Karpas-422 (cell line): ENCODE measurements at regions not wholly inside any gene's neighbourhood (a gene's known extent, or its start where the extent isn't known, plus 50 kb on each side); places are given as distances from the start of the nearest gene placed in this dataset.

ENCODE experiments used
- DNase-seq: peaks from one replicate; pipeline ENCODE4 v3.0.0-alpha.2; 2015
- H2AFZ ChIP-seq: fragments of 200-600 bp; sonication (generic); 2 replicates; pipeline ENCODE4 v1.6.1; 2014; ENCODE audit warnings: antibody characterized with exemption, low read length, mixed read lengths
- H3K27ac ChIP-seq: fragments of 200-600 bp; sonication (generic); 2 replicates; pipeline ENCODE4 v1.5.1; 2014; ENCODE audit warnings: mild to moderate bottlenecking, low read length, moderate library complexity
- H3K27me3 ChIP-seq: fragments of 200-600 bp; sonication (generic); 2 replicates; pipeline ENCODE4 v1.6.1; 2014; ENCODE audit warnings: low read length, mixed read lengths
- H3K36me3 ChIP-seq: fragments of 200-600 bp; sonication (generic); 2 replicates; pipeline ENCODE4 v1.6.1; 2014; ENCODE audit warnings: low read length, mixed read lengths; ENCODE audit not compliant: insufficient read depth
- H3K4me1 ChIP-seq: fragments of 200-600 bp; sonication (generic); 2 replicates; pipeline ENCODE4 v1.6.1; 2014; ENCODE audit warnings: mild to moderate bottlenecking, low read length, mixed read lengths
- H3K4me2 ChIP-seq: fragments of 200-600 bp; sonication (generic); 2 replicates; pipeline ENCODE4 v1.6.1; 2014; ENCODE audit warnings: low read length, low read depth, mild to moderate bottlenecking; ENCODE audit not compliant: poor library complexity, severe bottlenecking
- H3K4me3 ChIP-seq: fragments of 200-600 bp; sonication (generic); 2 replicates; pipeline ENCODE4 v1.5.1; 2014; ENCODE audit warnings: mild to moderate bottlenecking, antibody characterized with exemption, low read length, mixed read lengths
- H3K79me2 ChIP-seq: fragments of 200-600 bp; sonication (generic); 2 replicates; pipeline ENCODE4 v1.6.1; 2014; ENCODE audit warnings: mild to moderate bottlenecking, low read length, mixed read lengths
- H3K9ac ChIP-seq: fragments of 200-600 bp; sonication (generic); 2 replicates; pipeline ENCODE4 v1.6.0; 2014; ENCODE audit warnings: low read length
- H3K9me2 ChIP-seq: fragments of 200-600 bp; sonication (generic), shearing (Covaris generic); replicated peaks from 2 replicates; pipeline ENCODE4 v1.6.0; 2014; ENCODE audit warnings: mild to moderate bottlenecking, low read length, moderate library complexity; ENCODE audit not compliant: insufficient read depth
- H3K9me3 ChIP-seq: fragments of 300-700, 200-600 bp; sonication (generic); 2 replicates; pipeline ENCODE4 v1.6.1; 2014; ENCODE audit warnings: low read length, mixed read lengths
- H4K20me1 ChIP-seq: fragments of 200-600 bp; sonication (generic); 2 replicates; pipeline ENCODE4 v1.6.1; 2014; ENCODE audit warnings: mild to moderate bottlenecking, antibody characterized with exemption, low read length, low read depth; ENCODE audit not compliant: insufficient read depth

DNA sequence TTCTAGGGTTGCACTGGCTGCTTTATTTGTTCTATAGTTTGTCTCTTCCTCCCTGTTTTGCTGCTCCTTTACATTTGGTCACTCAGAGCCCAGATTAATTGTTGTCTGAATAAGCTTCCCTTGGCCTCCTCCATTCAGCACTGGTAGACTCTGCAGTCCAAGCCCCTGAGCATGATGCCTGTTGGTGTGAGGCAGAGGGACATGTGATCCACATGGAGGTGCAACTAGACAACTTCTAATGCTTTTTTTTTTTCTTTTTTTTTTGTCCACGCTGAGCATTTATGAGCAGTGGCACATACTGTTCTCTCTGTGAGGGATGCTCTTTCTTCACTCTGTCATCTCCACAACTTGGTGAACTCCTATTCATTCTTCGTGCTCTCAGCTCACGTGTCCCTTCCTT is 167.3 kb upstream of the TBC1D5 start:
- H3K79me2 ChIP-seq: no peaks in the 10 kb centered on the region
- DNase-seq: no peak
- H2AFZ ChIP-seq: no peak overlapping the region
- no peak overlapping the region for H3K4me3 ChIP-seq
- H3K27me3 ChIP-seq: no peaks in the 10 kb centered on the region
- H3K36me3 ChIP-seq: no peaks in the 10 kb centered on the region
- no peak overlapping the region for H3K27ac ChIP-seq
- H3K4me1 ChIP-seq: no peaks in the 10 kb centered on the region
- H3K9me2 ChIP-seq: no peaks in the 10 kb centered on the region
- no peak overlapping the region for H3K4me2 ChIP-seq
- H3K9ac ChIP-seq: no peak overlapping the region
- H3K9me3 ChIP-seq: no peaks in the 10 kb centered on the region
- H4K20me1 ChIP-seq: no peaks in the 10 kb centered on the region

DNA sequence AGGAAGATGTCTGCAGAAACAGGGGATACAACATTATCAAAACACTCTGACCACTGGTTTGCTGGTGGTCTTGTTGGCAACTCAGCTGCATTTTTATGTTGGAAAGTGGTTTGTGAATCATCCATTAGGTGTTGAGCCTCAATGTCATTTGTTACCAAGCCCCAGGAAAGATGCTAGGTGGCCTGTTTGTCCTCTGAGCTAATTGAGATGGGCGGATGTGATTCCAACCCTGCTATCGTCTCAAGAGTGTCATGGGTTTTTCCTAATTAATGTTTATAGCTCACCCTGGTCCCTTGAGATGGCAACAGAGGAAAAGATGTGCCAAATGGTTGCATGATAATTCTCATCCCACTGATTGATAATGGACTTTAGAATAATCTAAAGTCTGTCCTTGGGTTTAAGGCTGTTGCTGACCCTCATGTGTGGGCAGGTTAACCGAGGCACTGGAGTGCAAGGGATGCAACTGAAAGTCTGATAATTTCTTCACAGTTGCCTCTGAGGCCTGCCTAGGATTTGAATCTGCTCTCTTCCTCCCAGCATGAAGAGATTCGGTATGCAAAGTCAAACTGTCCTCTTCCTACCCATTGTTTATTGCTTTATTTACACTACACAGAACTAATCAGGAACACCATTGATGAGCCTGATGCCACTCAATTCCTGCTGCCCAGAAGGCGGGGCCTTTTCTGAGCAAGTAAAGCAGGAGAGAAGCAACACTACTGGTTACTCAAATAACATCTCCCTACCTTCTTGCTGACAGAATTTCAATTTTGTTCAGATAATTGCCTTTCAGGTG is 166.2 kb upstream of the TBC1D5 start:
- Histone ChIP-seq H3K27ac (no peak overlapping the region), H3K9me2 (no peaks in the 10 kb centered on the region), H3K27me3 (no peaks in the 10 kb centered on the region), H3K9ac (no peak overlapping the region), H3K4me2 (no peak overlapping the region), H2AFZ (no peak overlapping the region), H3K4me3 (no peak overlapping the region), H4K20me1 (no peaks in the 10 kb centered on the region), H3K9me3 (no peaks in the 10 kb centered on the region), H3K79me2 (no peaks in the 10 kb centered on the region), H3K36me3 (no peaks in the 10 kb centered on the region), H3K4me1 (no peaks in the 10 kb centered on the region)
- DNase-seq: no peak

DNA sequence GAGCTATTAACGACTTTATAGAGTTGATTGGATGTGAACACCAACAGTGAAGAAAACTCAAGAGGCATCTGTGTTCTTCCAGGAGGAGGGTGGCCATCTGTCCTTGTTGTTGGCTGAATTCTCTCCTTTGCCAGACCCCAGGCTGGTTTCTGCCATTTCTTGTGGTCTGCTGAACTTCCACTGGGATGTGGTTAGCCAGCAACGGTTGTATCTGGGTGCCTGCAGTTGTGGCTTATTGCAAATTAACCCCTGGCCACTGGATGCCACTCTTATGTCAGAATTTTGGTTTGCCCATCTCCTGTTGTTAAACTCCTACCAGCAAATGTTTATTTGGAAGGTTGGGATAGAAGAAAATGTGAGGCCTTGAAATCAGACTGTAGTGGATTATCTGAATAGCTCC is 163.6 kb upstream of the TBC1D5 start:
- DNase-seq: no peak

DNA sequence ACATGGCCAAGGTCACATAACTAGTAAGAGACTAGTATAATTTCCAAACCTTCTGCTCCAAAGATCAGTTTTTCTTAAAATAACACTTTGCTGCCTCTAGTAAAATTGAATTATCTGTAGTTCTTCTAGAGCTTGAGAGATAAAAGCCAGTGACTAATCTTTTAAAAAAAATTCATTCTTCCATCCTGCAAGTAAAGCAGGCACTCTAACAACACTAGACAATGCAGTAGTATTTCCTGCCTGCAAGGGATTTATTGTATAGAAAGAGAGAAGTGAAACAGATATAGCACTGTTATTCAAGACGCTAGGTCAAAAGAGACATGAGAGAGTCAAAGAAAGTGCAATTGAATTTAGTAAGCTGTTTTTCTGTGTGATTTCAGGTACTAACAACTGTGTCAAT is 159.5 kb upstream of the TBC1D5 start:
- no peak overlapping the region for H3K4me3 ChIP-seq
- H3K36me3 ChIP-seq: no peaks in the 10 kb centered on the region
- H3K9me2 ChIP-seq: no peaks in the 10 kb centered on the region
- H3K27me3 ChIP-seq: no peaks in the 10 kb centered on the region
- H2AFZ ChIP-seq: no peak overlapping the region
- no peaks in the 10 kb centered on the region for H4K20me1 ChIP-seq
- H3K9me3 ChIP-seq: no peaks in the 10 kb centered on the region
- H3K4me1 ChIP-seq: no peaks in the 10 kb centered on the region
- H3K9ac ChIP-seq: no peak overlapping the region
- H3K27ac ChIP-seq: no peak overlapping the region
- no peak overlapping the region for H3K4me2 ChIP-seq
- peak; percentile 50 for DNase-seq
- H3K79me2 ChIP-seq: no peaks in the 10 kb centered on the region

More for the DNA sequence above, 163.6 kb upstream of the TBC1D5 start:
- Histone ChIP-seq H3K9me2 (no peaks in the 10 kb centered on the region), H3K27ac (no peak overlapping the region), H3K9ac (no peak overlapping the region), H3K4me1 (no peaks in the 10 kb centered on the region), H3K9me3 (no peaks in the 10 kb centered on the region), H3K4me3 (no peak overlapping the region), H4K20me1 (no peaks in the 10 kb centered on the region), H2AFZ (no peak overlapping the region), H3K36me3 (no peaks in the 10 kb centered on the region), H3K27me3 (no peaks in the 10 kb centered on the region), H3K4me2 (no peak overlapping the region), H3K79me2 (no peaks in the 10 kb centered on the region)

DNA sequence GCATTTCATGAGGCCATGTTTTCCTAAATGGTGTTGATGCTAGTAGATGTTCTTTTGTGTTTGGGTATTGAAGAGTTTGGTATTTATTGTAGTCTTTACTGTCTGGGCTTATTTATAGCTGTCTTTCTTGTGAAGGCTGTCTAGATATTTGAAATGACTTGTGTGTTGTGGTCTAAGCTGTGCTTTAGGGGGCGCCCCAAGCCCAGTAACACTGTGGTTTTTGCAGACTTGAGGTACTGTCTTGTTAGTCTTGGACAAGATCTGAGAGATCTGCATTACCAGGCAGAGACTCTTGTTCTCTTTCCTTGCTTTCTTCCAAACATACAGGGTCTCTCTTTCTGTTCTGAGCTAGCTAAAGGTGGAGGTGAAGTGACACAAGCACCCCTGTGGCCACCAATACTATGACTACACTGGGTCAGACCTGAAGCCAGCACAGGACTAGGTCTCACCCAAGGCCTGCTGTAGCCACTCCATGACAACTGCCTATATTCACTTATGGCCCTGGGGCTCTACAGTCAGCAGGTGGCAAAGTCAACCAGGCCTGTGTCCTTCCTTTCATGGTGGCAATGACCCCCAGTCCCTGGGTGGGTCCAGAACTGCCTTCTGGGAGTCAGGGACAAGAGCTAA is 152.1 kb upstream of the TBC1D5 start:
- Histone ChIP-seq H3K4me1 (no peaks in the 10 kb centered on the region), H3K36me3 (no peaks in the 10 kb centered on the region), H3K4me2 (no peak overlapping the region), H3K9me2 (no peaks in the 10 kb centered on the region), H3K4me3 (no peak overlapping the region), H3K79me2 (no peaks in the 10 kb centered on the region), H3K27me3 (no peaks in the 10 kb centered on the region), H3K9ac (no peak overlapping the region), H3K27ac (no peak overlapping the region), H4K20me1 (no peaks in the 10 kb centered on the region), H3K9me3 (no peaks in the 10 kb centered on the region), H2AFZ (no peak overlapping the region)
- DNase-seq: peak; percentile 82

DNA sequence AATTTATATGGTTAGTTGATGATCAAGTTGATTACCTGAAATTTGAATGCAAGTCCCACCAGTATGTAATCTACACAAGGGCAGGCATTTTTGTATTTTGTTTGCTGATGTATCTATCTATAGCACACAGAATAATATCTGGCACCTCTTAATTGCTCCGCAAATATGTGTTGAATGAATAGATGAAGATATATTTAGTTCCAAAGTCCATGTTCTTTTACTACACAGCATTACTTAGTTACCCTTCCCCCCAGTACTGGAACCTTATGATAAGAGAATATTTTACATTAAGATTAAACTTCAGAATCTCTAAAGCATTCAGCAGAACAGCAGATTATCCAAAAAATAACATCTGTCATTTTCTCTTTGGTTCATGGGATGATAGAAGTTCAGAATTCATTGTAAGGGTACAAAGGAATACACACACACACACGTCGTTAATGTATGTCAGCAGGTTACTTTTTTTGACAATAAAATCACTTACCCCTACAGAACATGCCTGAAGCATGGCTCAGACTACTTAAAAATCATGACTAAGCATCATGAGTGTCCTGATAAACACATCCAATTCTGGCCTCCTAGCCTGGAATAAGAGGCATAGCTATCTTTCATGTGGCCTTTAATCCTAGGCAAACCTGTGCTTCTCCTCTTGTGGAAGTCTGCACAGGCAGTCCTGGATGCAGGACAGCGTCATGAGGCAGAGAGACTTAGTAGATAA is 148.9 kb upstream of the TBC1D5 start:
- no peaks in the 10 kb centered on the region for H3K4me1 ChIP-seq
- H3K9me3 ChIP-seq: no peaks in the 10 kb centered on the region
- no peak overlapping the region for H3K4me2 ChIP-seq
- H3K27ac ChIP-seq: no peak overlapping the region
- no peaks in the 10 kb centered on the region for H3K9me2 ChIP-seq
- DNase-seq: no peak
- H3K9ac ChIP-seq: no peak overlapping the region
- no peaks in the 10 kb centered on the region for H3K36me3 ChIP-seq
- no peak overlapping the region for H2AFZ ChIP-seq
- H3K4me3 ChIP-seq: no peak overlapping the region
- no peaks in the 10 kb centered on the region for H3K27me3 ChIP-seq
- H4K20me1 ChIP-seq: no peaks in the 10 kb centered on the region
- no peaks in the 10 kb centered on the region for H3K79me2 ChIP-seq

DNA sequence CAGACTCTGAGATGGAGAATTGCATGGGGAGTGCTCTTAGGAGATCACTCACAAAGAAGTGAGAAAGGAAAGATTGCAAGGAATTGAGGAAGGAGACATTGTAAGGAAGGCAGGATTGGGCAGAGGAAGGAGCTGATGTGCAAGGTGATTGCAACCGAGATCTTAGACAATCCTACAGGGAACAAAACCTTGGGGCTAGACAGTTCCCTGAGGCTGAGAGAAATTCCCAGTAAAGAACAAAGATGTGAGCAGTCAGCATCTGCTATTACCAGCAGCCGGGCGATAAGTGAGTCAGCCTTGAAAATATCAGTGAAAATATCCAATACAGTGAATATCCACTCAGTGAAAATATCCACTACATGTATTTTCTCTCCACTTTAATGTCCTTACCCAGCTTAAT is 143.6 kb upstream of the TBC1D5 start:
- Histone ChIP-seq H3K79me2 (no peaks in the 10 kb centered on the region), H3K4me1 (no peaks in the 10 kb centered on the region), H3K27me3 (no peaks in the 10 kb centered on the region), H3K36me3 (no peaks in the 10 kb centered on the region), H3K4me2 (no peak overlapping the region), H3K9me3 (no peaks in the 10 kb centered on the region), H3K9ac (no peak overlapping the region), H2AFZ (no peak overlapping the region), H3K27ac (no peak overlapping the region), H4K20me1 (no peaks in the 10 kb centered on the region), H3K4me3 (no peak overlapping the region), H3K9me2 (no peaks in the 10 kb centered on the region)
- no peak for DNase-seq

DNA sequence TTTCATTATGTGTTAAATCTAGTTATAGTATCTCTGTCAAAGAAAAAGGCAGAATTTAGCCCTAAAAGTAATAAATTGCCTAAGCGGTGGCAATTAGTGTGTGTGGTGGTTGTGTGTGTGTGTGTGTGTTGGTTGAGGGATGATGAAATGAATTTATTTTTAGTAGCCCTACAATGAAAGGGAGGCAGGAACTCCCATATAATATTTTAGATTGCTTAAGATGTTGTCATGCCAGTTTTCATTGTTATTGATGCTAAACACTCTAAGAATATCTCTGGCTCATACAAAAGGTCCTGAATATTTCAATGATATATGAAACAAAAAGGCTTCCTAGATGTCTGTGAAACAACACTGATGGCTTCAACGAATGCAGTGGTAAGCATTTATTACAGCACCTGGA is 140.6 kb upstream of the TBC1D5 start:
- no peak for DNase-seq
- H4K20me1 ChIP-seq: no peaks in the 10 kb centered on the region

More for the DNA sequence above, 140.6 kb upstream of the TBC1D5 start:
- no peaks in the 10 kb centered on the region for H3K4me1 ChIP-seq
- H2AFZ ChIP-seq: no peak overlapping the region
- H3K4me2 ChIP-seq: no peak overlapping the region
- H3K27ac ChIP-seq: no peak overlapping the region
- 0 out of 2 replicates have a peak, but pooled peaks cover 2% of the 10 kb centered on the region for H3K27me3 ChIP-seq
- no peak overlapping the region for H3K4me3 ChIP-seq
- H3K79me2 ChIP-seq: no peaks in the 10 kb centered on the region
- H3K36me3 ChIP-seq: no peaks in the 10 kb centered on the region
- H3K9me2 ChIP-seq: no peaks in the 10 kb centered on the region
- no peaks in the 10 kb centered on the region for H3K9me3 ChIP-seq
- no peak overlapping the region for H3K9ac ChIP-seq
